GM18951 (cell line): ENCODE measurements at regions not wholly inside any gene's neighbourhood (a gene's known extent, or its start where the extent isn't known, plus 50 kb on each side); places are given as distances from the start of the nearest gene placed in this dataset.

Source experiments
- POLR2A ChIP-seq: IDR thresholded peaks from 4 replicates; pipeline ENCODE4 v1.6.1; 2011; ENCODE audit warnings: mild to moderate bottlenecking; ENCODE audit not compliant: insufficient read length, insufficient read depth; ENCODE audit errors: extremely low read depth
- in situ Hi-C: fragments of 300-500 bp; cut with MboI; formaldehyde crosslinking; loops from one replicate; pipeline ENCODE4 v1.12.0; 2022; ENCODE audit warnings: low sequenced_read_pairs, mixed read lengths, inconsistent platforms; ENCODE audit not compliant: unreplicated experiment

DNA sequence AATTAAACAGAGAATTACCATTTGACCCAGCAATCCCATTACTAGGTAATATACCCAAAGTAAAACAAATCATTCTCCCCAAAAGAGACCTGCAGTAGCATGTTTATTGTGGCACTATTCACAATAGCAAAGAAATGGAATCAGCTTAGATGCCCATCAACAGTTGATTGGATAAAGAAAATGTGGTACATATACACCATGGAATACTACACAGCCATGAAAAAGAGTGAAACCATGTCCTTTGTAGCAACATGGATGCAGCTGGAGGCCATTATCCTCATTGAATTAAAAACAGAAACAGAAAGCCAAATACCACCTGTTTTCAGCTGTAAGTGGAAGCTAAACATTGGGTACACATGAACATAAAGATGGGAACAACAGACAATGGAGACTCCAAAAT, 1141.8 kb upstream of the AUTS2 start:
- in situ Hi-C loops: no loop called here
- no peak for TF ChIP-seq POLR2A

DNA sequence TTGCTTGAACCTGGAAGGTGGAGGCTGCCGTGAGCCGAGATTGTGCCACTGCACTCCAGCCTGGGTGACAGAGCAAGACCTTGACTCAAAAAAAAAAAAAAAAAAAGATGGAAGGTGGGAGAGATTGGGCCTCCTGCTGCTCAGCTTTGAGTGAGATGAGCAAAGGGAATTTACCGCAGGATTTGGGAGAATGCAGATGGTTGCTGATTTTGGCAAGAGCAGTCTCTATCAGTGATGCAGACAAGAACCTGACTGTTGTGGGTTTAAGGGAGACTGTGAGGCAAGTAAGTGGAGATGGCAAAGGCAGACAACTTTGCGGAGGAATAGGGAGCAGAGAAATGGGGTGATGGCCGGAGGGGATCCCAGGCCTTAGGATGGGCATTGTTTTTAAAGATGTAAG, 1140.8 kb upstream of the AUTS2 start:
- in situ Hi-C loops: no loop called here
- TF ChIP-seq POLR2A: no peak

- no peak for TF ChIP-seq POLR2A
- in situ Hi-C loops: no loop called here
These were observed 1140.0 kb upstream of the AUTS2 start for GRCh38 chr7:68458010-68458908.

GRCh38 chr7:68461430-68461829, 1136.8 kb upstream of the AUTS2 start:
- in situ Hi-C loops: no loop called here

GRCh38 chr7:68470836-68471435, 1127.3 kb upstream of the AUTS2 start:
- in situ Hi-C loops: no loop called here
- no peak for TF ChIP-seq POLR2A

More at GRCh38 chr7:68461430-68461829, 1136.8 kb upstream of the AUTS2 start:
- no peak for TF ChIP-seq POLR2A

DNA sequence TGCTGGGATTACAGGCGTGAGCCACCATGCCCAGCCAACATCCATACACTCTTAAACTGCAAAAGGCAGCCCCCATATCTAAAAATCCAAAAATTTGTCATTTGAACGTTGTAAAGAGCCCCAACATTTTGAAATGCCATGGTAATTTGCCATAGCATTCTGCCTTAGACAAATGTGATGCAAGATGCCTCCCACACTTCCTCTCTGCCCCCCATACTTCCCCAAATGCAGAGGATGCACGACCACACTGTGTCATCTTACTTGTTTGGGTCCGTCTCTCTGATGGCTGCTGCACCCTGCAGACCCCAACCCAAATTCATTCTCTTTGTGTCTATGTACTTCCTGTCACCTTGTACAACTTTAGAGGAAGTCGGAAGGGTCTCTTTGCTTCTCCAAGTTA, 1125.6 kb upstream of the AUTS2 start:
- TF ChIP-seq POLR2A: no peak
- in situ Hi-C loops: no loop called here

DNA sequence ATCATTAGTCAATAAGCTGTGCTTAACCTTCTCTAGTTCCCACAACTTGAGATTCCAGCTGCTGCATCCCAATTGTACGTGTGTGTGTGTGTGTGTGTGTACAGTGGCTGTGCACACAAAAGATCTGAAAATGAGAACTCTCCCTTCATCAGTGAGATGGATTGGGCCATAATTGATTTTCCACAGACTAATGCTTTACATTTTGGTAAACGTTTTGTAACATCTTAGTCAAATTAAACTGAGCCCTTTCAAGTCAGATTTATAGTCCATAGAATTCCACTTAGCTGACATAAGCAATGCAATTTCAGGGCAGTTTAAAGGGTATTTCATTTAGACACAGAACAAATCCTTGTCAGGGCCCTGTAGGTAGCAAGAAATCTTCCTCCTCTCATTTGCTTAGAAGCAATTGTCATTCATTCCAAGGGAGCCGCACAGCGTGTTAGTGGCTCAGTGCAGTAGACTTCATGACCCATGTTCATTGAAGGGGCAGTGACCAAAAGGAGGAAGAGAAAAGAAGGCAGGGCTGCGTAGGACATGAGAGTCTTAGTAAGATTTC, 1123.5 kb upstream of the AUTS2 start:
- in situ Hi-C loops: no loop called here
- TF ChIP-seq POLR2A: no peak

DNA sequence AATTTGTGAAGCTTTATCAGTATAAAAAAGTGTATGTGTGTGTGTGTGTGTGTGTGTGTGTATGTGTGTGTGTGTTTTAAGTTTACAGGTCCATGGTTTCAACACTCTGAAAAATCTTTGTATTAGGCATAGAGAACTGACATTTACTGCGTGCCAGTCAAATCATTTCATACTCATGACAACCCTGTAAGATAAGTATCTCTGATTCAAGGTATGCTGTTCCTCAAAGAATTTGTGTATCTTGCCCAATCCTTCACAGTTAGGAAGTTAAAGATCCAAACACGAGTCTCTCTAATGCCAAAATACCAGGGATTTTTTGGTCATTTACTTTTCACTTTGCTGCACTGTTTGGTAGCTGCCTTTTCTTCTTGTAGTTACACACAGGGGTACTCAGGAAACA, 1121.3 kb upstream of the AUTS2 start:
- TF ChIP-seq POLR2A: no peak
- in situ Hi-C loops: no loop called here

DNA sequence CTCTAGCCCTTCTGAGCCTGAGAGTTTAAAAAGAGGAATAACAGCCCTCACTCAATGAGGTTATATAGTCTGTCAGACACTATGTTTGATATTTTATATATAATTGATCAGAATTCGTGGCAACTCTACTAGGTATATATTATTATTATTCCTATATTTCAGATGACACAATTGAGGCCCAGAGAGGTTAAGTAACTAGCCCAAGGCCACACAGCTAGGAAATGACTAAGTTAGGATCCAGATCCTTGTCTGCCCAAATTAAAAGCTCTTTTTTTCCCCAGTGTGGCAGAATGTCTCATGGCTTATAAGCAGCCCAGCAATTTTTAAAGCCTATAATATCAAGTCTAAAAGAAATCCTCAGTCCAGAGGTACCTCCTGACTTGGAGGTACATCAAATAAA, 1119.9 kb upstream of the AUTS2 start:
- no peak for TF ChIP-seq POLR2A
- in situ Hi-C loops: no loop called here

DNA sequence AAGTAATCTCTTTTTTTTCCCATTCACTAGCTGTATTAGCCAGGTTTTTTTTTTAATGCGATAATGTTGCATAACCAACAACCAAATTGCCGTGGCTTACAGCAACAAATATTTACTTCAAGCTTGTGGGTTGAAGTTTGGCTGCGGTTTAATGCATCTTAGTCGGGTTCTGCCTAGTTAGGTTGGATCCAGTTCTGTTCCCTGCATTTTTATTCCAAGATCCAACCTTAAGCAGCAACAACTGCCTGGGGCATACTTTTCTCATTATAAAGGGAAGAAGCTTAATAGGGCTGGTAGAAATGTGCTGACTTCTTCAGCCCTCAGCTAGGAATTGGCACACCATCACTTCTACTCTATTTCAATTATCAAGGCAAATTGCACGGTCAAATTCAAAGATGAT, 1115.5 kb upstream of the AUTS2 start:
- no peak for TF ChIP-seq POLR2A
- in situ Hi-C loops: no loop called here

DNA sequence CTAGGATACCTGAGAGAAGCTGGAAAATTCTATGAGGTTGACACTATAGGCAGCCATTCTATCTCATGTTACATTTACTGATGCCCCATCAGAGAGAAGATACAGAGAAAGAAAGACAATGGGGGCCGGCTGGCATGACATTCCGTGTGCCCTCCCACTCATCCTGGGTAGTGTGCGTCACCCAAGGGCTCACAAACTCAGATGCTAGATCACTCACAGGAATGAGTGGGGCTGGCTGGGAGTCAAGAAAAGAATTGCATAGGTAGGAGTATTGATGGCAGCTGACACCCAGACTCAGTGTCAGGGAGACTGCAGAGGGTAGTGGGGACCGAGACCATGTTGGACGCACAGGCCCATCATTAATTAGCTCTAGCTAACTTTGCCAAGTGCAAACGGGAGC, 1113.5 kb upstream of the AUTS2 start:
- in situ Hi-C loops: no loop called here
- no peak for TF ChIP-seq POLR2A

DNA sequence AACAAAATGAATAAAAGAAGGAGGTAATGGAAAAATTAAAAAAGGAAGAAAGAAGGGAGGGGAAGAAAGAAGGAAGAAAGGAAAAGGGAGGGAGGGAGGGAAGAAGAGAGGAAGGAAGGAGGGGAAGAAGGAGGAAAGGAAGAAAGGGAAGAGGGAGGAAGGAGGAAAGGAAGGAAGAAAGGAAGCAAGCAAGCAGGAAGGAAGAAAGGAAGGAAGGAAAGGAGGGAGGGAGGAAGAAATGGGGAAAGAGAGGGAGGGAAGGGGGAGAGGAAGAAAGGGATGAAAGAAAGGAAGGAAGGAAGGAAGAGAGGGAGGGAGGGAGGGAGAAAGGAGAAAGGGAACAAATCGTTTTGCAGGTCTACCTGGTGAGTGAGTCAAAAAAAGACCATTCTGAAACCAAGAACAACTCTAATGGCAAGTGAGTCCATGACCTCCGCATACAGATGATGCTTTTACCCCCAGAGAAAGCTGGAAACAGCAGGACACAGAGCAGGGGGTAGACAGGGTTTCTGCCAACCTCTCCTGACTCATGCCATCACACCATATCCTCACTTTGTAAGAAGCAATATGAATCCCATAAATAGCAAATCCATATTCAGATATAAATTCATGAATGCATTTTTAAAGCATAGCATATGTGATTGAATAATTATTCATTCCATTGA, 1112.9 kb upstream of the AUTS2 start:
- no peak for TF ChIP-seq POLR2A
- in situ Hi-C loops: no loop called here

- no peak for TF ChIP-seq POLR2A
- in situ Hi-C loops: no loop called here
These were observed 1109.8 kb upstream of the AUTS2 start for GRCh38 chr7:68488341-68489060.
